ENCODE measurements at regions not wholly inside any gene's neighbourhood (a gene's known extent, or its start where the extent isn't known, plus 50 kb on each side); places are given as distances from the start of the nearest gene placed in this dataset.

- no peak for DNase-seq
These were observed 90.0 kb upstream of the CLMN start for GRCh38 chr14:95409477-95410272.

- no peak for DNase-seq
These were observed 89.2 kb upstream of the CLMN start for GRCh38 chr14:95408731-95409476.

- DNase-seq, result no peak
These were observed 87.6 kb upstream of the CLMN start for GRCh38 chr14:95407354-95407753.

GRCh38 chr14:95406756-95407277, 87.1 kb upstream of the CLMN start:
- no peak for DNase-seq

- no peak for DNase-seq
These were observed 84.9 kb upstream of the CLMN start for GRCh38 chr14:95404583-95404982.

- no peak for DNase-seq
These were observed 82.9 kb upstream of the CLMN start for GRCh38 chr14:95402578-95402977.

GRCh38 chr14:95402176-95402575, 82.5 kb upstream of the CLMN start:
- DNase-seq, result no peak

- no peak for DNase-seq
These were observed 79.2 kb upstream of the CLMN start for GRCh38 chr14:95398630-95399547.

- no peak for DNase-seq
These were observed 77.6 kb upstream of the CLMN start for GRCh38 chr14:95397325-95397724.

GRCh38 chr14:95396221-95396620, 76.5 kb upstream of the CLMN start:
- DNase-seq, result no peak

- no peak for DNase-seq
These were observed 75.5 kb upstream of the CLMN start for GRCh38 chr14:95395098-95395737.

GRCh38 chr14:95394297-95395097, 74.8 kb upstream of the CLMN start:
- DNase-seq, result no peak

- DNase-seq, result no peak
These were observed 73.1 kb upstream of the CLMN start for GRCh38 chr14:95392841-95393240.

- no peak for DNase-seq
These were observed 71.6 kb upstream of the CLMN start for GRCh38 chr14:95391331-95391730.

- no peak for DNase-seq
These were observed 69.8 kb upstream of the CLMN start for GRCh38 chr14:95389471-95390011.

- no peak for DNase-seq
These were observed 69.0 kb upstream of the CLMN start for GRCh38 chr14:95388699-95389098.

GRCh38 chr14:95387826-95388445, 68.2 kb upstream of the CLMN start:
- no peak for DNase-seq

- peak in 1 of 2 donors; percentile 26 for DNase-seq
These were observed 66.9 kb upstream of the CLMN start for GRCh38 chr14:95386536-95387095.

GRCh38 chr14:95385701-95386100, 66.0 kb upstream of the CLMN start:
- DNase-seq, result no peak

- DNase-seq, result no peak
These were observed 63.0 kb upstream of the CLMN start for GRCh38 chr14:95382747-95383146.

All from inflammatory macrophage (primary cell).